ENCODE measurements at regions not wholly inside any gene's neighbourhood (a gene's known extent, or its start where the extent isn't known, plus 50 kb on each side); places are given as distances from the start of the nearest gene placed in this dataset.

DNA sequence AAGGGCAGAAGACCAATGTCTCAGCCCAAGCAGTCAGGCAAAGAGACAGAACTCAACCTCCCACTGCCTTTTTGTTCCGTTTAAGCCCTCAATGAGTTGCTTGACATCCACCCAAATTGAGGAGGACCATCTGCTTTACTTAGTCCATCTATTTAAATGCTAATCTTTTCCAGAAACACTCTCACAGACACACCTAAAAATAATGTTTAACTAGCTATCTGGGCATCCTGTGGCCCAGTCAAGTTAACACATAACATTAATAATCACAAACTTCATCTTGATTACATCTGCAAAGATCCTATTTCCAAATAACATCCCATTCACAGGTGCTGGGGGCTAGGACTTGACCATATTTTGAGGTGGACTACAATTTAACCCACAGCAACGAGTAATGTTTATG lies 115.7 kb downstream of the RAB11FIP2 start:
- no peak for TF ChIP-seq CTCF (IDR thresholded peaks at IDR 0.05; ENCODE audit: borderline replicate concordance, extremely low read depth, low read length, poor library complexity, severe bottlenecking)
- TF ChIP-seq EZH2 (IDR thresholded peaks at IDR 0.05; ENCODE audit: borderline replicate concordance, low read depth, low read length, severe bottlenecking): no peak
